ENCODE measurements at regions not wholly inside any gene's neighbourhood (a gene's known extent, or its start where the extent isn't known, plus 50 kb on each side); places are given as distances from the start of the nearest gene placed in this dataset.

DNA sequence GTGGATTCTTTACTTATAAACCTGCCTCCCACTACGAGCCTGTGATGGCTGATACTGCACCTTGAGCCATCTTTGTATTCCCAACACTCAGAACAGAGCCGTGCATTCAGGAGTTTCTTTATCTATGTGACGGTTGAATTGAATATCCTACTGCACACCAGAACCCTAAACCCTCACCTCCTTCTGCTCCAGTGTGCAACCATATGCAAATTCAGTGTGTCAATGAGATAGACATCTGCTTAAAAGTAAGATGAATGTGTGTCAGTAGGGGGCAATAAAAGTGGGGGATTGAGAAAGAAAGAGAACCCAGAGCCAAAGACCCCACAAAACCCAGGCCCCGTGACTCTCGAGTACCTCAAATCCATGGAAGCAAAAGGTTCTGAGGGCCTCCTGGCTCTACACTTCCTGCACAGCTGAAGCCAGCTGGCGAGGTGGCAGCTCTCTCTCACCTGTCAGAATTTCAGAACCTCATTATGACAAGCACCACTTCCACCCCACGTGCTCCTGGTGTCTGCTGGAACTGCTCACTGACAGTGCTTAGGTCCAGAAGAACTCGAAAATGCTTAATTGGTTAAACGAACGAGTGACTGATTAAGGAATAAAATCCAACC, 143.3 kb upstream of the GPR26 start:
- H3K4me3 ChIP-seq (ENCODE audit: low read depth, low read length) = no peak overlapping the region
- DNase-seq (ENCODE audit: low read depth) = no peak
- in situ Hi-C loops (cut with HindIII; ENCODE audit: low sequenced_read_pairs) = no loop called here
- TF ChIP-seq, protein P1, sequence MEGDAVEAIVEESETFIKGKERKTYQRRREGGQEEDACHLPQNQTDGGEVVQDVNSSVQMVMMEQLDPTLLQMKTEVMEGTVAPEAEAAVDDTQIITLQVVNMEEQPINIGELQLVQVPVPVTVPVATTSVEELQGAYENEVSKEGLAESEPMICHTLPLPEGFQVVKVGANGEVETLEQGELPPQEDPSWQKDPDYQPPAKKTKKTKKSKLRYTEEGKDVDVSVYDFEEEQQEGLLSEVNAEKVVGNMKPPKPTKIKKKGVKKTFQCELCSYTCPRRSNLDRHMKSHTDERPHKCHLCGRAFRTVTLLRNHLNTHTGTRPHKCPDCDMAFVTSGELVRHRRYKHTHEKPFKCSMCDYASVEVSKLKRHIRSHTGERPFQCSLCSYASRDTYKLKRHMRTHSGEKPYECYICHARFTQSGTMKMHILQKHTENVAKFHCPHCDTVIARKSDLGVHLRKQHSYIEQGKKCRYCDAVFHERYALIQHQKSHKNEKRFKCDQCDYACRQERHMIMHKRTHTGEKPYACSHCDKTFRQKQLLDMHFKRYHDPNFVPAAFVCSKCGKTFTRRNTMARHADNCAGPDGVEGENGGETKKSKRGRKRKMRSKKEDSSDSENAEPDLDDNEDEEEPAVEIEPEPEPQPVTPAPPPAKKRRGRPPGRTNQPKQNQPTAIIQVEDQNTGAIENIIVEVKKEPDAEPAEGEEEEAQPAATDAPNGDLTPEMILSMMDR (IDR thresholded peaks at IDR 0.05; ENCODE audit: low read depth, low read length, missing control alignments) = no peak

DNA sequence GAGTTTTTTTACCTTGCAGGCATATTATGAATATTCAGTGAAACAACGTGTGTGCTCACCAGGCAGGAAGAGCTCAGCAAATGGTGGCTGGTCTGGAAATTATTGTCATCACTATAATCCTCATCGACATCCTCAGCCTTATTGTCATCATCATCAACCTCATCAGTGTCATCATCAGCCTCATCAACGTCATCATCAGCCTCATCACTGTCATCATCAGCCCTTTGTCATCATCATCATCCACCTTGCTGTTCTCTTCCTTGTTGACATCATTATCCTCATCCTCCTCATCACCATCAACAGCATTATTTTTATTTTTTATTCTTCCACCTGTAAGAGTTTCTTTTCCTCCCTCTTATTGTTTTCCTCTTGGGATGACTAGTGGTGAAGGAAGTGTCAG, 142.3 kb upstream of the GPR26 start:
- in situ Hi-C loops (cut with HindIII; ENCODE audit: low sequenced_read_pairs) = no loop called here
- no peak for DNase-seq (ENCODE audit: low read depth)
- TF ChIP-seq, protein P1 (IDR thresholded peaks at IDR 0.05; ENCODE audit: low read depth, low read length, missing control alignments) = no peak
- no peak overlapping the region for H3K4me3 ChIP-seq (ENCODE audit: low read depth, low read length)

DNA sequence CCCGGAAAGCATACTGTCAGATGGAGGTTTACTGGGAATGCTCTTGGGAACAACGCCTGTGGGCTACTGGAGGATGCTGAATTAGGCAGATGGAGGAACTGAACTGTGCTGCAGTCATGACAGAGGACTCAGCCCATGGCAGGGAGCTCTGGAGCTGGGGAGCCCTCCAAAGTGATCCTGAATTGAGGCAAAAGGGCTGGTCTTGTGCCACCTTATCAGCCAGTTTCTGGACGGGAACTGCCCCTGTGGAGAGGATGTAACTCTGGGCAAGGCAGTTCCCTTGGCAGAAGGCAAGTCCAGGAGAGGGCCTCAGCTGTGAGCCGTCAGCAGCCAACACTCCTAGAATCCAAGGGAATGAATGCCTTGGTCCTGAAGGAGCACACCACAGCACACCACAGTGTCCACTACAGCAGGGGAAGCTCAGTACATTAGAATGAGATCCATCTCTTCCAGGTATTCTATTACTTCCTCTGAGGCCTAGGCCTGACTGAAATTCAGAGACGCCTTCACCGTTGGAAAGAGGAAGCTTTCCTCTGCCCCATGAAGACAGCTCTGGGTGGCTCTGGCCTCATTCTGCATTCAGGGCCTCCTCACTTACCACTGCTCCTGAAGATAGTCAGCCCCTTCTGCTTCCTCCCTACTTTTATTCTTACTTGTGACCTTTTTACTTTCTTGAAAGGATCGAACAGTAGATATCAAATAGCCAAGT, 139.6 kb upstream of the GPR26 start:
- TF ChIP-seq, protein P1 (IDR thresholded peaks at IDR 0.05; ENCODE audit: low read depth, low read length, missing control alignments) = no peak
- H3K4me3 ChIP-seq (ENCODE audit: low read depth, low read length) = no peak overlapping the region
- in situ Hi-C loops (cut with HindIII; ENCODE audit: low sequenced_read_pairs) = no loop called here
- no peak for DNase-seq (ENCODE audit: low read depth)

DNA sequence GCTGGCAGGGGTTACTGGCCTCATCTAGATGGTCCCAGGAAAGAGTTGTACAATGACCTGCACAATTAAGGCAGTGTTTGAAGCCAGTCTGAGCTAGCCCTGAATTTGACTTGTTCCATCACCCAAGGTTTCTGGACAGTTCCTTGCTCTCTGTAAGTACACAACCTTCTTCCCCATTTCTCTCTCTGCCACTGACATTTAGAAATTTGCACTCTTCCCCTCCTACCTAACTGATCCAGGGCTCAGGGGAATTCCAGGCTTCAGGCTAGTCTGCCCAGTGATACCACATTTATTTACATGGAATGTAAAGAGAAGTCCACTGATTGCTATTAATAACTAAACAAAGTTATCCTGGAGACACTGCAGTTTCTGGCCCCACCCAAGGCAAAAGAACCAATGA, 139.0 kb upstream of the GPR26 start:
- in situ Hi-C loops (cut with HindIII; ENCODE audit: low sequenced_read_pairs) = no loop called here
- DNase-seq (ENCODE audit: low read depth) = no peak
- TF ChIP-seq, protein P1 (IDR thresholded peaks at IDR 0.05; ENCODE audit: low read depth, low read length, missing control alignments) = no peak
- H3K4me3 ChIP-seq (ENCODE audit: low read depth, low read length) = no peak overlapping the region

DNA sequence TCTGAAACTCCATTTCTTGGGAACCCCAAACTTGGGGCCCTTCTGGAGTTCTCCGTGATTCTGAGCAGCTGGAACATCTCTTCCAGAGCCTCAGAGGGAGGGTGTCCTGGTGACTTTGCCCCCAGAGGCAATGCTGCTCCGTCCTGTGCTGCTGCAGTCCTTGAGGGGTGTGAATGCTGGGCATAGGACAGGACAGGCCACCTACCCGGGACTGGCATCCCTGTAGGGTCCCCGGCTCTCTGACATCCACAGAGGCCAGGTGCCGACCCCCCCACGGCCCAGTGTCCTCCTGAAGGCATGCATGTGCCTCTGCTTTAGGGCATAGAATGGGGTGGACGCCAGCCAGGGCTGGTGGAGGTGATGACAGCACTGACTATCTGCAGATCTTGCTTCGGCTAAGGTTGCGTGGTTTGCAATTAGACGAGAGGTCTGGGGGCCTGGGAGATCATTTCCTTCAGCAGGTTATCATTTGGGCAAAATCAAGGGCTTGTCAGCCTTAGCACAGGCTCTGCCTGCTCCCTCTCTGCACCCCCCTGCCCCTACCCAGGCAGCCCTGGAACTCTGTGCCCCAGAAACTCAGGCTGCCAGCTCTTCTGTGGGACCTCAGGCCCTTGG, 136.9 kb upstream of the GPR26 start:
- TF ChIP-seq, protein P1 (IDR thresholded peaks at IDR 0.05; ENCODE audit: low read depth, low read length, missing control alignments) = no peak
- in situ Hi-C loops (cut with HindIII; ENCODE audit: low sequenced_read_pairs) = no loop called here

DNA sequence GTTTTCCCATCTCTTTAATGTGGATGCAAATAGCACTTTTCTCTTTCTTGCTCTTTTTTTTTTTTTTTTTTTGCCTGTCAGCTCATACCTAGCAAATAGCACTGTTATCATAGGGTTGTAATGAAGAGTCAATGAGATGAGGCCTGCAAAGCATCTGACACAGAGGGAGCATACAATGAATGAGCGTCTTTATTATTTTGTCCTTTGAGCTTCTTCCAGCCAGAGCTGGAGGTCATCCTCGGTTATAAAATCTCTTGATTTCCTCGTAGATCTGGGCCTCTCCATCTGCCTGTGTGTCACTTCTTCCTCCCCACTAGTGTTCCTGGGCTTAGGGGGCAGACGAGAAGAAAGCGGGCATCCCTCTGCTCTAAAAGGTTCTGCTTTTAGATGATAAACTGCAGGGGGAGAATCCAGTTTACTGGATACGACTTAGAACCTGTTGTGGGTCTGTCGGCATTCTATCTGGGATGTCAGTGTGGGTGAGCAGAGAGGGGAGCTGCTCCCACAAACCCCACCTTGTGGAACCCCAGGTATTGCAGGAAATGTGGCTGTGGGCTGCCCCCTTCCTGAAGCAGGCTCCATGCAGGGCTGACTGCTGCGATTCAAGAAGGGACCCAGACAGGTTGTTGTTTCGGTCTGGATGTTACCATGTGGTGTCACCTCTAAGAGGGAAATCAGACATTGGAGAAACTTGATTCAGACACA, 135.8 kb upstream of the GPR26 start:
- TF ChIP-seq, protein P1 (IDR thresholded peaks at IDR 0.05; ENCODE audit: low read depth, low read length, missing control alignments) = no peak
- in situ Hi-C loops (cut with HindIII; ENCODE audit: low sequenced_read_pairs) = no loop called here
- no peak overlapping the region for H3K4me3 ChIP-seq (ENCODE audit: low read depth, low read length)
- no peak for DNase-seq (ENCODE audit: low read depth)

More for the DNA sequence above, 136.9 kb upstream of the GPR26 start:
- H3K4me3 ChIP-seq (ENCODE audit: low read depth, low read length) = no peak overlapping the region
- DNase-seq (ENCODE audit: low read depth) = no peak

Measured in astrocyte of the cerebellum (primary cell).